Mucosa of descending colon (tissue), 3 donors: ENCODE measurements at regions not wholly inside any gene's neighbourhood (a gene's known extent, or its start where the extent isn't known, plus 50 kb on each side); places are given as distances from the start of the nearest gene placed in this dataset.
"Not testable (repeated sequence)": the region's sequence is repeated elsewhere in the genome, so short reads cannot be mapped to it uniquely, and the experiment has no call there.

ENCODE experiments used
- ATAC-seq: fragments of 200-7000 bp; cut with Tn5 transposase; one replicate; pipeline ENCODE4 v1.9.1; 2020; ENCODE audit warnings: mild to moderate bottlenecking, moderate library complexity
- DNase-seq, 3 donors: peaks; one replicate each; pipeline ENCODE4 v3.0.0-alpha.2; 2020
- H3K36me3 ChIP-seq: fragments of 200-600 bp; one replicate; pipeline ENCODE4 v1.8.0; 2021; ENCODE audit warnings: low read depth, mild to moderate bottlenecking
- H3K4me1 ChIP-seq: fragments of 200-600 bp; one replicate; pipeline ENCODE4 v1.8.0; 2021; ENCODE audit warnings: low read depth, mild to moderate bottlenecking
- H3K4me3 ChIP-seq: fragments of 200-600 bp; one replicate; pipeline ENCODE4 v1.8.0; 2021; ENCODE audit warnings: mild to moderate bottlenecking
- H3K9me3 ChIP-seq: fragments of 200-600 bp; one replicate; pipeline ENCODE4 v1.8.0; 2021; ENCODE audit warnings: mild to moderate bottlenecking
- CTCF ChIP-seq: fragments of 200-600 bp; IDR thresholded peaks from one replicate; pipeline ENCODE4 v1.8.0; 2022; ENCODE audit warnings: antibody characterized with exemption, mild to moderate bottlenecking
- intact Hi-C, 2 donors: fragments of 100-400 bp; cut with DNase I in 1 of 2; cut with micrococcal nuclease in 1 of 2; formaldehyde crosslinking; loops; one replicate each; pipeline versions ENCODE4 v1.11.0 to v1.11.1; 2022; cut with DNase I, micrococcal nuclease
- donor health status: DM: no; HTN: no; CAD: no; lungs with moderate emphysema.
- donor health status: DM: no; HTN: no; CAD: no.
- donor health status: DM: no; HTN: yes; CAD: no.

- no peaks in the 10 kb centered on the region for H3K9me3 ChIP-seq
- no peak for TF ChIP-seq CTCF
- H3K4me1 ChIP-seq, result no peaks in the 10 kb centered on the region
- intact Hi-C loops, result no loop called here
- no peak for ATAC-seq
- H3K36me3 ChIP-seq, result no peaks in the 10 kb centered on the region
- DNase-seq, result no peak
- no peak overlapping the region for H3K4me3 ChIP-seq
These were observed 273.5 kb upstream of the PLET1 start for GRCh38 chr11:112534208-112534607.

GRCh38 chr11:112537026-112537425 lies 276.4 kb upstream of the PLET1 start:
- no peak for TF ChIP-seq CTCF
- H3K9me3 ChIP-seq, result no peaks in the 10 kb centered on the region
- no peaks in the 10 kb centered on the region for H3K4me1 ChIP-seq
- no peak overlapping the region for H3K4me3 ChIP-seq
- H3K36me3 ChIP-seq, result no peaks in the 10 kb centered on the region
- DNase-seq (no peak), ATAC-seq (no peak)
- intact Hi-C loops, result no loop called here

- H3K4me1 ChIP-seq, result no peaks in the 10 kb centered on the region
- ATAC-seq (no peak), DNase-seq (no peak)
- H3K4me3 ChIP-seq, result no peak overlapping the region
- TF ChIP-seq CTCF, result no peak
- intact Hi-C loops, result no loop called here
- no peaks in the 10 kb centered on the region for H3K36me3 ChIP-seq
- H3K9me3 ChIP-seq, result no peaks in the 10 kb centered on the region
These were observed 277.2 kb upstream of the PLET1 start for GRCh38 chr11:112537846-112538330.

- Histone ChIP-seq H3K9me3 (no peaks in the 10 kb centered on the region), H3K4me3 (no peak overlapping the region), H3K4me1 (no peaks in the 10 kb centered on the region), H3K36me3 (no peaks in the 10 kb centered on the region)
- DNase-seq, result no peak
- intact Hi-C loops, result no loop called here
- ATAC-seq, result no peak
- TF ChIP-seq CTCF, result no peak
These were observed 278.0 kb upstream of the PLET1 start for GRCh38 chr11:112538534-112539280.

- H3K9me3 ChIP-seq, ATAC-seq, intact Hi-C loops, DNase-seq, H3K36me3 ChIP-seq, H3K4me1 ChIP-seq, H3K4me3 ChIP-seq: not testable (repeated sequence)
These were observed 278.6 kb upstream of the PLET1 start for GRCh38 chr11:112539281-112539555.

GRCh38 chr11:112539741-112540140 lies 279.1 kb upstream of the PLET1 start:
- no peak for TF ChIP-seq CTCF
- ATAC-seq, result no peak
- intact Hi-C loops, result no loop called here
- Histone ChIP-seq H3K9me3 (no peaks in the 10 kb centered on the region), H3K36me3 (no peaks in the 10 kb centered on the region), H3K4me1 (no peaks in the 10 kb centered on the region), H3K4me3 (no peak overlapping the region)
- DNase-seq, result no peak
